Stimulated activated CD4-positive, alpha-beta T cell treated with anti-CD3 and anti-CD28 coated beads, Interleukin-1b, Interleukin-23, amount 100 ng/mL, for 4 hours (primary cell): ENCODE measurements at regions not wholly inside any gene's neighbourhood (a gene's known extent, or its start where the extent isn't known, plus 50 kb on each side); places are given as distances from the start of the nearest gene placed in this dataset.

ENCODE experiments used
- DNase-seq, 2 donors: peaks; one replicate each; pipeline ENCODE4 v3.0.0-alpha.2; 2020; ENCODE audit warnings: low read depth in 2 of 2

- DNase-seq = no peak
These were observed 75.0 kb upstream of the WNT7A start for GRCh38 chr3:13954741-13955483.

- no peak for DNase-seq
These were observed 74.4 kb upstream of the WNT7A start for GRCh38 chr3:13954266-13954665.

GRCh38 chr3:13951184-13951583, 71.3 kb upstream of the WNT7A start:
- no peak for DNase-seq

GRCh38 chr3:13950042-13950441, 70.2 kb upstream of the WNT7A start:
- no peak for DNase-seq

- no peak for DNase-seq
These were observed 68.0 kb upstream of the WNT7A start for GRCh38 chr3:13947912-13948311.

- DNase-seq = no peak
These were observed 59.3 kb upstream of the WNT7A start for GRCh38 chr3:13939206-13939605.

- DNase-seq = no peak
These were observed 57.3 kb upstream of the WNT7A start for GRCh38 chr3:13937131-13937530.

GRCh38 chr3:13935494-13936094, 55.7 kb upstream of the WNT7A start:
- no peak for DNase-seq

GRCh38 chr3:13934813-13935212, 54.9 kb upstream of the WNT7A start:
- DNase-seq = no peak

GRCh38 chr3:13934315-13934714, 54.4 kb upstream of the WNT7A start:
- DNase-seq = no peak

GRCh38 chr3:13932578-13933295, 52.9 kb upstream of the WNT7A start:
- peak in 1 of 2 donors; percentile 1 for DNase-seq

GRCh38 chr3:13931172-13931571, 51.3 kb upstream of the WNT7A start:
- no peak for DNase-seq
